Esophagus muscularis mucosa (tissue), 4 donors: ENCODE measurements at regions not wholly inside any gene's neighbourhood (a gene's known extent, or its start where the extent isn't known, plus 50 kb on each side); places are given as distances from the start of the nearest gene placed in this dataset.

Source experiments
- CTCF ChIP-seq, 3 experiments: fragments of 200-600 bp in 2 of 3; fragments of 450-650 bp in 1 of 3; sonication (generic) in 2 of 3; IDR thresholded peaks; one replicate each; pipeline ENCODE4 v1.5.1; 2017 to 2019; ENCODE audit warnings: antibody characterized with exemption in 3 of 3, mild to moderate bottlenecking in 2 of 3, moderate library complexity in 1 of 3
- EP300 ChIP-seq: sonication (generic); formaldehyde crosslinking; IDR thresholded peaks from one replicate; pipeline ENCODE4 v1.6.1; 2017; ENCODE audit warnings: antibody characterized with exemption
- POLR2A ChIP-seq: fragments of 450-650 bp; IDR thresholded peaks from one replicate; pipeline ENCODE4 v1.6.1; 2017; ENCODE audit warnings: antibody characterized with exemption, moderate library complexity, mild to moderate bottlenecking, low read depth
- POLR2AphosphoS5 ChIP-seq, 2 donors: sonication (generic); formaldehyde crosslinking; IDR thresholded peaks; one replicate each; pipeline ENCODE4 v1.6.1; 2017; ENCODE audit warnings: antibody characterized with exemption in 2 of 2

DNA sequence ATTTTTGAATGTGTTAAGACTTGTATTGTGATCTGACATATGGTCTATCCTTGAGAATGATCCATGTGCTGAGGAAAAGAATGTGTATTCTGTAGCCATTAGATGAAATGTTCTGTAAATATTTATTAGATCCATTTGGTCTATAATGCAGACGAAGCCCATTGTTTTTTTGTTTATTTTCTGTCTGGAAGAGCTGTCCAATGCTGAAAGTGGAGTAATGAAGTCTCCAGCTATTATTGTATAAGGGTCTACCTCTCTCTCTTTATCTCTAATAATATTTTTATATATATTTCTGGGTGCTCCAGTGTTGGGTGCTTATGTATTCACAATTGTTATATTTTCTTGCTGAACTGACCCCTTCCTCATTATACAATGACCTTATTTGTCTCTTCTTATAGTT, 250.6 kb upstream of the GADL1 start:
- no peak for TF ChIP-seq CTCF (IDR thresholded peaks at IDR 0.05)
- TF ChIP-seq POLR2A = no peak
- no peak for TF ChIP-seq POLR2AphosphoS5 (IDR thresholded peaks at IDR 0.05)
- no peak for TF ChIP-seq EP300
